ENCODE measurements at regions not wholly inside any gene's neighbourhood (a gene's known extent, or its start where the extent isn't known, plus 50 kb on each side); places are given as distances from the start of the nearest gene placed in this dataset.

GRCh38 chr20:57070296-57070695 lies 196.1 kb downstream of the BMP7 start:
- TF ChIP-seq EZH2 (IDR thresholded peaks at IDR 0.05) = no peak
- no peak for TF ChIP-seq CTCF (IDR thresholded peaks at IDR 0.05)
- no peak for TF ChIP-seq EZH2phosphoT487 (IDR thresholded peaks at IDR 0.05)
- Mint-ChIP-seq H3K36me3 (no peaks in the 10 kb centered on the region), H3K4me3 (no peak overlapping the region), H3K9me3 (no peaks in the 10 kb centered on the region), H3K4me1 (peaks cover 28% of the 10 kb centered on the region), H3K27ac (no peak overlapping the region), H3K27me3 (ENCODE audit: insufficient read depth, low read depth) (peaks cover 20% of the 10 kb centered on the region)
- H3K4me1 ChIP-seq = peaks cover 14% of the 10 kb centered on the region
- H3K9ac ChIP-seq = no peak overlapping the region
- no peak overlapping the region for H2AFZ ChIP-seq (replicated peaks)
- no peaks in the 10 kb centered on the region for H3K9me3 ChIP-seq (ENCODE audit: low read depth)
- H3K4me3 ChIP-seq = no peak overlapping the region
- H4K20me1 ChIP-seq (ENCODE audit: low read depth) = no peaks in the 10 kb centered on the region
- H3F3A ChIP-seq (ENCODE audit: low read depth) = peaks cover 8% of the 10 kb centered on the region
- no peak overlapping the region for H3K27ac ChIP-seq
- no peaks in the 10 kb centered on the region for H3K36me3 ChIP-seq
- no peak overlapping the region for H3K4me2 ChIP-seq
- peaks cover 64% of the 10 kb centered on the region for H3K27me3 ChIP-seq
- no peak for DNase-seq (ENCODE audit: low spot score)
- no peaks in the 10 kb centered on the region for H3K79me2 ChIP-seq (ENCODE audit: low read depth)

DNA sequence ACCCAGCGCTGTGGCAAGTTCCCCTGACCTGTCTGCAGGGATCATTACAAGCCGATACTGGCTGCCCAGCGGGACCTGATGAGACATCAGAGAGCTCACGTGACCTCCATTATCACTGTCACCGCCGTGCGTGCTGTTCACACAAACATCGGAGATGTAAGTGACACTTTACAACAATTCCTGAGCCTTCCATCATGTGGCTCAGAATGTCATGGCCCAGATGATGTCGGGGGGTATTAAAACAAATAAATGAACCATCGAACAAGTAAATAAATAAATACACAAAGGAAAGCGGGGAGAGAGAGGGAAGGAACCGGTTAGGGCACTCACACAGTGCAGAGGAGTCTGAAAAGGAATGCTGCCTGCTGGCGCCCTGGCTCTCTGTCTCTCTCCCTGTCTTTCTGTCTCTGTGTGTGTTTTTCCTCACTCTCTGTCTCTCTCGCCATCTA lies 195.1 kb downstream of the BMP7 start:
- peaks cover 12% of the 10 kb centered on the region for H3K4me1 ChIP-seq
- H3K9me3 ChIP-seq (ENCODE audit: low read depth) = no peaks in the 10 kb centered on the region
- Mint-ChIP-seq H3K4me3 (peak overlapping the region; percentile 78), H3K36me3 (no peaks in the 10 kb centered on the region), H3K27me3 (ENCODE audit: insufficient read depth, low read depth) (peaks cover 21% of the 10 kb centered on the region), H3K9me3 (no peaks in the 10 kb centered on the region), H3K4me1 (peaks cover 24% of the 10 kb centered on the region), H3K27ac (peak overlapping the region; percentile 9)
- no peaks in the 10 kb centered on the region for H3K79me2 ChIP-seq (ENCODE audit: low read depth)
- no peaks in the 10 kb centered on the region for H4K20me1 ChIP-seq (ENCODE audit: low read depth)
- peaks cover 64% of the 10 kb centered on the region for H3K27me3 ChIP-seq
- H3K9ac ChIP-seq = no peak overlapping the region
- no peaks in the 10 kb centered on the region for H3K36me3 ChIP-seq
- H3F3A ChIP-seq (ENCODE audit: low read depth) = peaks cover 8% of the 10 kb centered on the region
- H3K4me3 ChIP-seq = peak overlapping the region; percentile 42
- H3K4me2 ChIP-seq = peak overlapping the region; percentile 85
- peak; percentile 77 for DNase-seq (ENCODE audit: low spot score)
- H3K27ac ChIP-seq = no peak overlapping the region
- H2AFZ ChIP-seq (replicated peaks) = no peak overlapping the region
- TF ChIP-seq EZH2 (IDR thresholded peaks at IDR 0.05) (no peak), CTCF (IDR thresholded peaks at IDR 0.05) (no peak), EZH2phosphoT487 (IDR thresholded peaks at IDR 0.05) (no peak)

- Histone ChIP-seq H2AFZ (replicated peaks) (no peak overlapping the region), H3K79me2 (ENCODE audit: low read depth) (no peaks in the 10 kb centered on the region), H3K27ac (no peak overlapping the region), H3K27me3 (peaks cover 64% of the 10 kb centered on the region), H3K9me3 (ENCODE audit: low read depth) (no peaks in the 10 kb centered on the region), H3F3A (ENCODE audit: low read depth) (peaks cover 8% of the 10 kb centered on the region), H3K4me3 (no peak overlapping the region), H3K9ac (no peak overlapping the region), H3K36me3 (no peaks in the 10 kb centered on the region), H3K4me1 (peaks cover 12% of the 10 kb centered on the region), H4K20me1 (ENCODE audit: low read depth) (no peaks in the 10 kb centered on the region), H3K4me2 (peak overlapping the region; percentile 85)
- peak overlapping the region; percentile 78 for H3K4me3 Mint-ChIP-seq
- H3K27me3 Mint-ChIP-seq (ENCODE audit: insufficient read depth, low read depth) = peaks cover 24% of the 10 kb centered on the region
- H3K27ac Mint-ChIP-seq = no peak overlapping the region
- no peaks in the 10 kb centered on the region for H3K36me3 Mint-ChIP-seq
- no peak for DNase-seq (ENCODE audit: low spot score)
- H3K4me1 Mint-ChIP-seq = peaks cover 24% of the 10 kb centered on the region
- TF ChIP-seq EZH2 (IDR thresholded peaks at IDR 0.05) (no peak), EZH2phosphoT487 (IDR thresholded peaks at IDR 0.05) (no peak), CTCF (IDR thresholded peaks at IDR 0.05) (no peak)
- peaks cover 3% of the 10 kb centered on the region for H3K9me3 Mint-ChIP-seq
Measured at GRCh38 chr20:57071954-57072583, 194.4 kb downstream of the BMP7 start.
